ENCODE measurements at regions not wholly inside any gene's neighbourhood (a gene's known extent, or its start where the extent isn't known, plus 50 kb on each side); places are given as distances from the start of the nearest gene placed in this dataset.

DNA sequence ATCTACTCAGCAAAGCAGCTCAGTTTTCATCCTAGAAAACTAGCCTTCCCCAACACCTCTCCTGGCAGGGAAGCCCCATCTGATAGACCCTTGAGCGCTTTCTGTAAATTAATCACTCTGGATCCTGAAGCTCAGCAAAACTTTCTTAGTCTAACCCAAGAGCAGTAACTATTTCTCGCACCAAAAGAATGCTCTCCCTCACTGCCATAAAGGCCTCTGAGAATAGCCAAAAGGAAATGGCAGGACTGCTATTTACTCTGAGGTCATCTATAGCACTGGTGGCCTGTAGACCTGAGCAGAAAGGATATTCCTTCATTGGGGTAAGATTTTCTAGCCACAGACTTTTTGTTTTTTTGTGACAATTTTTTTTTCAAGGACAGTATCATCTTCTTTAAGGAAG is 345.8 kb upstream of the ADAMTS9 start:
- DNase-seq (ENCODE audit: low read depth, low spot score), result no peak
- POLR2A ChIA-PET, result no interaction called here
- TF ChIP-seq, protein P1, sequence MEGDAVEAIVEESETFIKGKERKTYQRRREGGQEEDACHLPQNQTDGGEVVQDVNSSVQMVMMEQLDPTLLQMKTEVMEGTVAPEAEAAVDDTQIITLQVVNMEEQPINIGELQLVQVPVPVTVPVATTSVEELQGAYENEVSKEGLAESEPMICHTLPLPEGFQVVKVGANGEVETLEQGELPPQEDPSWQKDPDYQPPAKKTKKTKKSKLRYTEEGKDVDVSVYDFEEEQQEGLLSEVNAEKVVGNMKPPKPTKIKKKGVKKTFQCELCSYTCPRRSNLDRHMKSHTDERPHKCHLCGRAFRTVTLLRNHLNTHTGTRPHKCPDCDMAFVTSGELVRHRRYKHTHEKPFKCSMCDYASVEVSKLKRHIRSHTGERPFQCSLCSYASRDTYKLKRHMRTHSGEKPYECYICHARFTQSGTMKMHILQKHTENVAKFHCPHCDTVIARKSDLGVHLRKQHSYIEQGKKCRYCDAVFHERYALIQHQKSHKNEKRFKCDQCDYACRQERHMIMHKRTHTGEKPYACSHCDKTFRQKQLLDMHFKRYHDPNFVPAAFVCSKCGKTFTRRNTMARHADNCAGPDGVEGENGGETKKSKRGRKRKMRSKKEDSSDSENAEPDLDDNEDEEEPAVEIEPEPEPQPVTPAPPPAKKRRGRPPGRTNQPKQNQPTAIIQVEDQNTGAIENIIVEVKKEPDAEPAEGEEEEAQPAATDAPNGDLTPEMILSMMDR (IDR thresholded peaks at IDR 0.05; ENCODE audit: insufficient read depth, low read length, missing control alignments), result no peak
- CTCF ChIA-PET, result no interaction called here
- no peak overlapping the region for H3K4me3 ChIP-seq (ENCODE audit: low read depth, low read length)

DNA sequence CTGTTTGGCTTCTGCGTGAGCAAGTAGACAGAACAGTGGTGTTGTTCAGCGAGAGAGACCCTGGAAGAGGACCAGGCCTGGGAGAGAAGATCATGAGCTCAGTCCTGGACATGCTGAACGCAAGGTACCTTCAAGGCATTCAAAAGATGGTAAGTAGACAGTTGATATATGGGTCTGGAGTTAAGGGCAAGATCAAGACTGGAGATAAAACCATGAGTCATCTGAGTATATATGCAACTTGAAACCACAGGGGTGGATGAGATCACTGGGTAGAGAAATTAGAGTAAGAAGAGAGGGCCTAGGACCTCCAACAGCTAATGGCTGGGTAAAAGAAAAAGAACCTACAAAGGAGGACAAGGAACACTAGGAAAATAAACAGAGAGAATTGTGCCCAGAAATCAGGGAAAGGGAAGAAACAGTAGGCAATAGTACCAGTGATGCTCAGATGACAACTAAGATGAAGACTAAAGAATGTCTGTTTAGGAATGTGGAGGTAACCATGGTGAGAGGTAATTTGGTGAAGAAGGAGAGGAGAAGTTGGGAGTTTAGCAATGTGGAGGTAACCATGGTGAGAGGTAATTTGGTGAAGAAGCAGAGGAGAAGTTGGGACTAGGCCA is 343.2 kb upstream of the ADAMTS9 start:
- DNase-seq (ENCODE audit: low read depth, low spot score), result peak; percentile 26
- POLR2A ChIA-PET, result no interaction called here
- CTCF ChIA-PET, result no interaction called here
- no peak overlapping the region for H3K4me3 ChIP-seq (ENCODE audit: low read depth, low read length)
- TF ChIP-seq, protein P1 (IDR thresholded peaks at IDR 0.05; ENCODE audit: insufficient read depth, low read length, missing control alignments), result no peak

DNA sequence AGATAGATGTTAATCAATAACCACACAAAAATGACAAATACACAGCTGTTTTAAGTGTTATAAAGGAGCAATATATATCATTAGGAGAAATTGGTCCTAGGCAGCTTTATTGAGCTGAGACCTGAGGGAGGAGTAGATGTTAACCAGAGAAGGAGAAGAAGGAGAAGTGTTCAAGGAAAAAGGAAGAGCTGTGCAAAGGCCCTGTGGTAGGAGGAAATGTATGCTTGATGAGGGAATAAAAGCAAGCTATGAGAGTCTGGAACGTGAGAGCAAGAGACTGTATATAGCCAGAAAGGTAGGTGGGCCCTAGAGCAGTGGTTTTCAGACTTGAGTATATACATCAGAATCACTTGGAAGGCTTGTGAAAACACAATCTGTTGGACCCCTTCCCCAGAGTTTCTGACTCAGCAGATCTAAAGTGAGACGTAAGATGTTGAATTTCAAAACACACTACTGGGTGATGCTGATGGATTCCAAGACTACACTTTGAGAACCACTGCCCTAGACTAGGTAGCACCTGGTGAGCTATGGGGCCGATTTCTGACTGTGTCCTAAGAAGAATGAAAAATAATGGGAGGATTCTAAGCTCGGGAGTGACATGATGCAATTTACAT is 342.3 kb upstream of the ADAMTS9 start:
- CTCF ChIA-PET, result no interaction called here
- no peak overlapping the region for H3K4me3 ChIP-seq (ENCODE audit: low read depth, low read length)
- TF ChIP-seq, protein P1 (IDR thresholded peaks at IDR 0.05; ENCODE audit: insufficient read depth, low read length, missing control alignments), result no peak
- no peak for DNase-seq (ENCODE audit: low read depth, low spot score)
- POLR2A ChIA-PET, result no interaction called here

DNA sequence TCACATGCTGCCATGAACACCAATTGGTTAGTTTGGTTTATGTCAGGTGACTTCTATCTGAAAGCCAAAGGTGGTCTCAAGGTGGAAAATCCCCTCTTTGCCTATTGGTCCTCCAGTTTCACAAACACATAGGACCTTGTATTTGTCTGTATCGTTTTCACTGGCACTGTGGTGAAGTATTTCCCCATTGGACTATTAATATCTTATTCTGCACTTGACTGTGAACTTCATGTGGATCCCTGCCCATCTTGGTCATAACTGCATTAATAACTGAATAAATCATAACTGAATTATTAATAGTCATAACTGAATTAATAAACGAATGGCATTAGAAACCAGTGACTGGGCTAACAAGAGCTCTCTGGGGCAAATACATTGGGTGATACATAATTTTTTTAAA is 341.3 kb upstream of the ADAMTS9 start:
- ChIA-PET POLR2A (no interaction called here), CTCF (no interaction called here)
- DNase-seq (ENCODE audit: low read depth, low spot score), result no peak
- H3K4me3 ChIP-seq (ENCODE audit: low read depth, low read length), result no peak overlapping the region
- TF ChIP-seq, protein P1 (IDR thresholded peaks at IDR 0.05; ENCODE audit: insufficient read depth, low read length, missing control alignments), result no peak

DNA sequence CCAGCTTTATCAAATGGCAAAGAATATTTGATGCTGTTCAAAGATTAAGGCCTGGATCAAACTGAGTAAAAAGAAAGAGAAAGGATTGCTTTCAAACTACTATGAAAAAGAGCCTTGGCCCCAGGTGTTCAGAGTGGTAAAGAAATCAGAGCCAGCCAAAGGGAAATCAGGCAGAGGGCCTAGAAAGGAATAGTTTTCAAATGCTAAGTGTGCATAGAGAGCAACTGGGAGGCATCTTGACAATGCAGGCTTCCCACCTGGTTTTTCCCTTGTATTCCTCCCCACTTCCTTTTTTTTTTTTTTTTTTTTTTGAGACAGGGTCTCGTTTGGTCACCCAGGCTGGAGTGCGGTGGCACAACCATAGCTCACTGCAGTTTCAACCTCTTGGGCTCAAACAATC is 340.2 kb upstream of the ADAMTS9 start:
- H3K4me3 ChIP-seq (ENCODE audit: low read depth, low read length), result no peak overlapping the region
- ChIA-PET POLR2A (no interaction called here), CTCF (no interaction called here)
- no peak for DNase-seq (ENCODE audit: low read depth, low spot score)
- TF ChIP-seq, protein P1 (IDR thresholded peaks at IDR 0.05; ENCODE audit: insufficient read depth, low read length, missing control alignments), result no peak

DNA sequence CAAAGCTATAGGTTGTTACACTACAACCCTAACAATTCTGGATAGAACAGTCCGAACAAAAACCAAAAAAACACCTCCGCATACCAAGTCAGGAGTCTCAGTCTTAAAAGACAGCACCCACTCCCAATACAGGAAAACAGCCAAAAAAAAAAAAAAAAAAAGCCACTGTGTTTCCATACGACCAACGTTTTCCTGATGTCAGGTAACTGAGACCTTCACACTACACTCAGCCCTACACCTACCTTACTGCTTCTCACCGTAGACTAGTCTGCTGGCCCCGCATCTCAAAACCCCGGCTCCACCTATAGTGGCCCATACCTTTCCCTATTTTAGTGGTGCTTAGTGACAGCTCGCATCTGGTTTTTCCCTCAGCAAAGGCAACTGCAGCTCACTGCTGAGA is 339.5 kb upstream of the ADAMTS9 start:
- TF ChIP-seq, protein P1 (IDR thresholded peaks at IDR 0.05; ENCODE audit: insufficient read depth, low read length, missing control alignments), result no peak
- POLR2A ChIA-PET, result no interaction called here
- H3K4me3 ChIP-seq (ENCODE audit: low read depth, low read length), result no peak overlapping the region
- CTCF ChIA-PET, result no interaction called here
- DNase-seq (ENCODE audit: low read depth, low spot score), result no peak

Data from AG04449 (cell line).